Ishikawa (cell line): ENCODE measurements at regions not wholly inside any gene's neighbourhood (a gene's known extent, or its start where the extent isn't known, plus 50 kb on each side); places are given as distances from the start of the nearest gene placed in this dataset.

Experiments
- CEBPB ChIP-seq: IDR thresholded peaks from 2 replicates; pipeline ENCODE4 v1.6.1; 2012
- CREB1 ChIP-seq: IDR thresholded peaks from 2 replicates; pipeline ENCODE4 v1.6.1; 2012; ENCODE audit warnings: low read depth
- EGR1 ChIP-seq: IDR thresholded peaks from 2 replicates; pipeline ENCODE4 v1.6.1; 2012
- EP300 ChIP-seq: IDR thresholded peaks from 2 replicates; pipeline ENCODE4 v1.6.1; 2012; ENCODE audit warnings: borderline replicate concordance
- FOXM1 ChIP-seq: IDR thresholded peaks from 2 replicates; pipeline ENCODE4 v1.6.1; 2012; ENCODE audit warnings: low read depth, borderline replicate concordance
- NFIC ChIP-seq: IDR thresholded peaks from 2 replicates; pipeline ENCODE4 v1.6.1; 2012
- RAD21 ChIP-seq: IDR thresholded peaks from 2 replicates; pipeline ENCODE4 v1.6.1; 2012; ENCODE audit warnings: low read depth
- TAF1 ChIP-seq: IDR thresholded peaks from 2 replicates; pipeline ENCODE4 v1.6.1; 2012; ENCODE audit warnings: low read depth, mild to moderate bottlenecking
- TCF12 ChIP-seq: IDR thresholded peaks from 2 replicates; pipeline ENCODE4 v1.6.1; 2012; ENCODE audit warnings: low read depth
- TEAD4 ChIP-seq: IDR thresholded peaks from 2 replicates; pipeline ENCODE4 v1.6.1; 2012
- YY1 ChIP-seq: IDR thresholded peaks from 2 replicates; pipeline ENCODE4 v1.6.1; 2012; ENCODE audit warnings: low read depth
- ZBTB7A ChIP-seq: IDR thresholded peaks from 2 replicates; pipeline ENCODE4 v1.6.1; 2012; ENCODE audit warnings: low read depth
- TF ChIP-seq, protein P1 (sequence below): IDR thresholded peaks from 2 replicates; pipeline ENCODE4 v1.6.1; 2012
- TF ChIP-seq, protein P2 (sequence below): IDR thresholded peaks from 2 replicates; pipeline ENCODE4 v1.6.1; 2012
- TF ChIP-seq, protein P3 (sequence below): IDR thresholded peaks from 2 replicates; pipeline ENCODE4 v1.6.1; 2012; ENCODE audit warnings: low read depth, mild to moderate bottlenecking

DNA sequence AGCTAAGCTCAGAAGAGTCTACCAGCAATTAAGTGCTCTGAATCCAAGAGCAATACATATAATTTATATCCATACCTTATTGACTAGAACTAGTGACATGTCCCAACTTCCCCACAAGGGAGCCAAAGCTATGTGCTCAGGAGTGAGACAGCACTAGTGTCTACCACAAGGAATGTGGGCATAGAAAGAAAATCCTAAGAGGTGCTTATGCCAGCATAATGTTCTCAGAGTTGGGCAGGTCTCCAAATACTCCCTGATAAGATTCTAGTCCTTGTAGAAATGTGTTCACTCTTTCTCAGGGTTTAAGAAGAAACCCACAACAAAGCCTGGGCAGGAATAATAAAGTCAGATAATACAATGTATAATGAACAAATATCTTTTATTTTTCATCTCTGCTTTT lies 275.1 kb downstream of the BRINP1 start:
- TF ChIP-seq EP300 (no peak), TCF12 (no peak), FOXM1 (no peak), CEBPB (no peak), ZBTB7A (no peak), RAD21 (no peak), CREB1 (no peak), EGR1 (no peak), TEAD4 (no peak), NFIC (no peak), YY1 (no peak), TAF1 (no peak)
- TF ChIP-seq, protein P1, sequence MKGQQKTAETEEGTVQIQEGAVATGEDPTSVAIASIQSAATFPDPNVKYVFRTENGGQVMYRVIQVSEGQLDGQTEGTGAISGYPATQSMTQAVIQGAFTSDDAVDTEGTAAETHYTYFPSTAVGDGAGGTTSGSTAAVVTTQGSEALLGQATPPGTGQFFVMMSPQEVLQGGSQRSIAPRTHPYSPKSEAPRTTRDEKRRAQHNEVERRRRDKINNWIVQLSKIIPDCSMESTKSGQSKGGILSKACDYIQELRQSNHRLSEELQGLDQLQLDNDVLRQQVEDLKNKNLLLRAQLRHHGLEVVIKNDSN, result no peak
- TF ChIP-seq, protein P2, sequence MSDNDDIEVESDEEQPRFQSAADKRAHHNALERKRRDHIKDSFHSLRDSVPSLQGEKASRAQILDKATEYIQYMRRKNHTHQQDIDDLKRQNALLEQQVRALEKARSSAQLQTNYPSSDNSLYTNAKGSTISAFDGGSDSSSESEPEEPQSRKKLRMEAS, result no peak
- TF ChIP-seq, protein P3, sequence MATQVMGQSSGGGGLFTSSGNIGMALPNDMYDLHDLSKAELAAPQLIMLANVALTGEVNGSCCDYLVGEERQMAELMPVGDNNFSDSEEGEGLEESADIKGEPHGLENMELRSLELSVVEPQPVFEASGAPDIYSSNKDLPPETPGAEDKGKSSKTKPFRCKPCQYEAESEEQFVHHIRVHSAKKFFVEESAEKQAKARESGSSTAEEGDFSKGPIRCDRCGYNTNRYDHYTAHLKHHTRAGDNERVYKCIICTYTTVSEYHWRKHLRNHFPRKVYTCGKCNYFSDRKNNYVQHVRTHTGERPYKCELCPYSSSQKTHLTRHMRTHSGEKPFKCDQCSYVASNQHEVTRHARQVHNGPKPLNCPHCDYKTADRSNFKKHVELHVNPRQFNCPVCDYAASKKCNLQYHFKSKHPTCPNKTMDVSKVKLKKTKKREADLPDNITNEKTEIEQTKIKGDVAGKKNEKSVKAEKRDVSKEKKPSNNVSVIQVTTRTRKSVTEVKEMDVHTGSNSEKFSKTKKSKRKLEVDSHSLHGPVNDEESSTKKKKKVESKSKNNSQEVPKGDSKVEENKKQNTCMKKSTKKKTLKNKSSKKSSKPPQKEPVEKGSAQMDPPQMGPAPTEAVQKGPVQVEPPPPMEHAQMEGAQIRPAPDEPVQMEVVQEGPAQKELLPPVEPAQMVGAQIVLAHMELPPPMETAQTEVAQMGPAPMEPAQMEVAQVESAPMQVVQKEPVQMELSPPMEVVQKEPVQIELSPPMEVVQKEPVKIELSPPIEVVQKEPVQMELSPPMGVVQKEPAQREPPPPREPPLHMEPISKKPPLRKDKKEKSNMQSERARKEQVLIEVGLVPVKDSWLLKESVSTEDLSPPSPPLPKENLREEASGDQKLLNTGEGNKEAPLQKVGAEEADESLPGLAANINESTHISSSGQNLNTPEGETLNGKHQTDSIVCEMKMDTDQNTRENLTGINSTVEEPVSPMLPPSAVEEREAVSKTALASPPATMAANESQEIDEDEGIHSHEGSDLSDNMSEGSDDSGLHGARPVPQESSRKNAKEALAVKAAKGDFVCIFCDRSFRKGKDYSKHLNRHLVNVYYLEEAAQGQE, result no peak

DNA sequence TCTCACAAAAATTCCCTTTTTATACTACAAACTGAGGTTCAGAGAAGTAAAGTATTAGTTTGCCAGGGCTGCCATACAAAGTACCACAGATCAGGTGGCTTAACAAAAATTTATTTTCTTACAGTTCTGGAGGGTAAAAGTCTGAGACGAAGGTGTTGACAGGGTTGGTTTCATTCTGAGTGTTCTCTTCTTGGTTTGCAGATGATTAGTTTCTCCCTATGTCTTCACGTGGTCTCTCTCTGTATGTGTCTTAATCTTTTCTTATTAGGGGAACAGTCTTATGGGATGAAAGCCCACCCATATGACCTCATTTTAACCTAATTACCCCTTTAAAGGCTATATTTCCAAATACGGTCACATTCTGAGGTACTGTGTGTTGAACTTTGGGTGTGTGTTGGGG lies 274.2 kb downstream of the BRINP1 start:
- no peak for TF ChIP-seq EP300
- TF ChIP-seq, protein P2, result no peak
- TF ChIP-seq NFIC, result no peak
- no peak for TF ChIP-seq TEAD4
- no peak for TF ChIP-seq RAD21
- no peak for TF ChIP-seq TAF1
- TF ChIP-seq, protein P1, result no peak
- no peak for TF ChIP-seq CREB1
- TF ChIP-seq YY1, result no peak
- no peak for TF ChIP-seq FOXM1
- no peak for TF ChIP-seq EGR1
- TF ChIP-seq TCF12, result no peak
- no peak for TF ChIP-seq ZBTB7A
- no peak for TF ChIP-seq CEBPB
- TF ChIP-seq, protein P3, result no peak

DNA sequence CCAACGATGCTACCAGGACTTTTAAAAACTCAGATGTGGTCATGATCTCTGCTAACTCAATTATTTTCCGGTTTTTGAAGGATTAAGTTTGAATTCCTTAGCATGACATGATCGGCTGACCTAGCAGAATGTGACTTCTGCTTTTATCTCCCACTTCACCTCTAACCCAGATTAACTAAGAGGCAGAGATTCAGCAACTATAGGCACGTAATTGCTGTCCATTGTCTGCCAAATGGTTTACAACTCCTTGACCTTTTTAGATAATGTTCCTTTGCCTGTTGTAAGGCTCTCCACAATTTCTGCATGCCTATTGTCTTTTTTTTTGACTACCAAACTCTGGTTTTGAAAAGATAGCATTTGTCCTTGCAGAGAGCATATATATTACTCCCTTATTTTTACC lies 268.2 kb downstream of the BRINP1 start:
- TF ChIP-seq CEBPB, result no peak
- no peak for TF ChIP-seq TCF12
- no peak for TF ChIP-seq RAD21

DNA sequence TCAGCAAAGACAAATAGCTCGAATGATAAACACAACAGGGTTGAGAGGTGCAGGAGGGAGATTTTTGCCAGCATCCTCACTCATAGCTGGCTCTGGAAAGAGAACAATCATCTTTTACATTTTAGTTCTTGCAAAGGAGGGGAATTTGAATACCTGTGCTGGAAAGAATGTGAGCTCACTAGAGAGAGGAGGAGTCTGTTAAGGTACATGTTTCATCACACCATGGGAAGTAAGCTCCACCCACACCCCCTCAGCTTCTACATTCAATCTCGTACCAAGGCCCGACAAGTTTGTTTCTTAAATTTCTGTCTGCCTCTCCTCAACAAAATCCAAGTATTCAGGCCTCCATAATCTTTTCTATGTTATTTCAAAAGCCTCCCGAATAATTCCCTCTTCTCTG lies 254.6 kb downstream of the BRINP1 start:
- TF ChIP-seq, protein P1, result no peak
- TF ChIP-seq TEAD4 (no peak), NFIC (no peak), EGR1 (no peak), ZBTB7A (no peak), CEBPB (no peak), TAF1 (no peak), YY1 (no peak), CREB1 (no peak), FOXM1 (no peak), TCF12 (no peak), EP300 (no peak), RAD21 (no peak)
- TF ChIP-seq, protein P2, result no peak
- TF ChIP-seq, protein P3, result no peak
